ENCODE measurements at regions not wholly inside any gene's neighbourhood (a gene's known extent, or its start where the extent isn't known, plus 50 kb on each side); places are given as distances from the start of the nearest gene placed in this dataset.

DNA sequence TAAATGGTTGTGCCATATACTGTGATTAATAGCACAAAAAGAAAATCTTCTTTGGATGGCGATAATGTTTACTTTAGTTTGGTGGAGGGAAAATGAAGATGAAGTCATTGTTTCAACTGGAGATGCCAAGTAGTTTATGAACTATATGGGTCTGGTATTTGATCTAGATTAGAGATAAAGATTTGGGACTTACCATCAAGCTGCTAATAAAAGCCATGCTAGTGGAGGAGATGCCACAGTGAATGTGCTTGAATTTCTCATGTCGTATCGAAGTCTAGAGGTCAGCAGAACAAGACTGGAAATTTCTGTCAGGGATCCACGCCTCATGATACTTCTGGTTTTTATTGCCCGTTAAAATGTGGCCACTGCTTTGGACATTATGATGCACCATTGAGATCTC lies 742.0 kb downstream of the NCAM2 start:
- no peak overlapping the region for H3K4me3 Mint-ChIP-seq
- no peaks in the 10 kb centered on the region for H3K27me3 Mint-ChIP-seq
- H3K4me1 Mint-ChIP-seq = no peaks in the 10 kb centered on the region
- peaks cover 18% of the 10 kb centered on the region for H3K9me3 Mint-ChIP-seq
- no peak for DNase-seq
- no peak overlapping the region for H3K27ac Mint-ChIP-seq
- no peaks in the 10 kb centered on the region for H3K36me3 Mint-ChIP-seq (ENCODE audit: low read depth)
- POLR2A ChIA-PET = no interaction called here
- CTCF ChIA-PET = no interaction called here

DNA sequence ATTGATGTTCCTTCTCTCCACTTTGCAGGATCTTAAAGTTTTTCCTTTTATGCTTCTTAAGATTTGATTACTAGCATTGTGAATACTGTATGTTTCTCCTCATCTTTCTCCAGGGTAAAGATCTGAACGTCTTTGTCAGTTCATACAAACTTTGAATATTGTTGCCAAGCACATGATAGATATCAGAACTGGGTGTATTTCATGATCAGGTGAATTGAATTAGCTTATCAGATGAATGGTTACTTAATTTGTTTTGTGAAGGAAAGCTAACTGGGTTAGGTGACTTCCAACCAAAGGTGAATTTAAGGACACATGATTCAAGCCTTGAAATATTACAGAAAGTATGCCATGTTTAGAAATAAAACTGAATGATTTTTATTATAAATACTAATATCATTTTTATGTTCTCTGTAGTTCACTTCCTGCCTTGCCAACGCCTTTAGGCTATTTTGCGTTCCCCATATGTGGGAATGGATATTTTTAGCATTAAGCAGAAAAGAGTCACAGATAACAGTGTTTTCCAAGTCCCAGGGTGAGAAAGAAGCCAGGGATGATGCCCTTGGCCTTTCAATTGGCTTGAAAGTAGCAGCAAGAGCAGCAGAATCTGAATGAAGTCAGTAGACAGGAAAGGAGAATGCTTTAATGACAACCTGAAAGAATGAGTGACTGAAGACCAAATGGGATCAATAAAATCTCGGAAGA lies 752.1 kb downstream of the NCAM2 start:
- Mint-ChIP-seq H3K9me3 (peaks cover 19% of the 10 kb centered on the region), H3K27me3 (no peaks in the 10 kb centered on the region), H3K36me3 (ENCODE audit: low read depth) (no peaks in the 10 kb centered on the region), H3K4me1 (no peaks in the 10 kb centered on the region), H3K4me3 (no peak overlapping the region), H3K27ac (no peak overlapping the region)
- no peak for DNase-seq
- CTCF ChIA-PET = no interaction called here
- POLR2A ChIA-PET = no interaction called here

- no peak for DNase-seq
- Mint-ChIP-seq H3K27me3 (no peaks in the 10 kb centered on the region), H3K9me3 (peaks cover 17% of the 10 kb centered on the region), H3K4me1 (no peaks in the 10 kb centered on the region), H3K4me3 (no peak overlapping the region), H3K27ac (no peak overlapping the region), H3K36me3 (ENCODE audit: low read depth) (no peaks in the 10 kb centered on the region)
- CTCF ChIA-PET = no interaction called here
- POLR2A ChIA-PET = no interaction called here
Measured at GRCh38 chr21:21751286-21751685, 753.1 kb downstream of the NCAM2 start.

- no peak for DNase-seq
- Mint-ChIP-seq H3K4me3 (no peak overlapping the region), H3K36me3 (ENCODE audit: low read depth) (no peaks in the 10 kb centered on the region), H3K4me1 (no peaks in the 10 kb centered on the region), H3K9me3 (peaks cover 4% of the 10 kb centered on the region), H3K27ac (no peak overlapping the region), H3K27me3 (no peaks in the 10 kb centered on the region)
- ChIA-PET POLR2A (no interaction called here), CTCF (no interaction called here)
Measured at GRCh38 chr21:21762855-21763254, 764.6 kb downstream of the NCAM2 start.

DNA sequence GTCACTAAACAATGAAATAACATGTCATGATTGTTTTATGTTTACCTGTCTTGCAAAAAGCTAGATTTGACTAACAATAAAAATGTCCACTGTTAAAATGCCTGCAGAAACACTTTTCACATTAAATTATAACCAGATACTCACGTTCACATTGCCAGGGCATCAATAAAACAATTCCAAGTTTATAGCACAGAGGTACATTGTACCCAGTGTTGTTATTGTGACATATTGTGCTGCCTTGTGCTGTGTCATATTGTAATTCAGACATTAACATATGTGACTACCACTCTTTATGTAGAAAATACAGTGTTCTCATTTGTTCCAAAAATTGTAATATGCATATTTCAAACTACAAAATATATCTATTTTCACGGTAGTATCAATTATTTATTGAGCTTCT lies 766.1 kb downstream of the NCAM2 start:
- Mint-ChIP-seq H3K9me3 (peaks cover 4% of the 10 kb centered on the region), H3K4me3 (no peak overlapping the region), H3K36me3 (ENCODE audit: low read depth) (no peaks in the 10 kb centered on the region), H3K4me1 (no peaks in the 10 kb centered on the region), H3K27me3 (no peaks in the 10 kb centered on the region), H3K27ac (no peak overlapping the region)
- ChIA-PET POLR2A (no interaction called here), CTCF (no interaction called here)
- DNase-seq = no peak

DNA sequence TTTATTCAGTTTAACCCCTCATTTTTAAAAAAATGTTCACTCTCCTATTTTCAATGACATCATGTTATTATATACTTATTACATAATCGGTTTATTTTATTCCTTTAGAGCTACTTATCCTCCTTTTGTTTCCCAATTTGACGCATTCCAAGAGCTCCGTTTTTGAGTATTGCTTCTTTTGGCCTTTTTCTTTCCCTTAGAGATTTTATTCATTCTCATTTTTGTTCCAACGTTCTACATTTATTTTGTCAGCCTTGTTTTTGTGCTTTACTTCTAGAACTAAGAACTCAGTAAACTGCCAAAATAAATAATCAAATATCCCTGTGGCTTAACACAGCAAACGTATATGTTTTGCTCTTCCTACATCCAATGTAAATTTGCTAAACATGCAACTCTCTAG lies 769.1 kb downstream of the NCAM2 start:
- H3K27ac Mint-ChIP-seq = no peak overlapping the region
- ChIA-PET CTCF (no interaction called here), POLR2A (no interaction called here)
- no peak for DNase-seq
- no peak overlapping the region for H3K4me3 Mint-ChIP-seq
- H3K4me1 Mint-ChIP-seq = no peaks in the 10 kb centered on the region
- no peaks in the 10 kb centered on the region for H3K36me3 Mint-ChIP-seq (ENCODE audit: low read depth)
- H3K9me3 Mint-ChIP-seq = peaks cover 9% of the 10 kb centered on the region
- no peaks in the 10 kb centered on the region for H3K27me3 Mint-ChIP-seq

- Mint-ChIP-seq H3K4me1 (no peaks in the 10 kb centered on the region), H3K9me3 (peaks cover 16% of the 10 kb centered on the region), H3K4me3 (no peak overlapping the region), H3K27me3 (no peaks in the 10 kb centered on the region), H3K36me3 (ENCODE audit: low read depth) (no peaks in the 10 kb centered on the region), H3K27ac (no peak overlapping the region)
- no peak for DNase-seq
- CTCF ChIA-PET = no interaction called here
- POLR2A ChIA-PET = no interaction called here
Measured at GRCh38 chr21:21788591-21788990, 790.4 kb downstream of the NCAM2 start.

GRCh38 chr21:21801921-21802320 lies 803.7 kb downstream of the NCAM2 start:
- Mint-ChIP-seq H3K27ac (no peak overlapping the region), H3K9me3 (peaks cover 12% of the 10 kb centered on the region), H3K4me1 (no peaks in the 10 kb centered on the region), H3K4me3 (no peak overlapping the region), H3K27me3 (no peaks in the 10 kb centered on the region), H3K36me3 (ENCODE audit: low read depth) (no peaks in the 10 kb centered on the region)
- DNase-seq = no peak
- ChIA-PET CTCF (no interaction called here), POLR2A (no interaction called here)

- Mint-ChIP-seq H3K4me1 (no peaks in the 10 kb centered on the region), H3K4me3 (no peak overlapping the region), H3K9me3 (peaks cover 7% of the 10 kb centered on the region), H3K27ac (no peak overlapping the region), H3K36me3 (ENCODE audit: low read depth) (no peaks in the 10 kb centered on the region), H3K27me3 (no peaks in the 10 kb centered on the region)
- CTCF ChIA-PET = interaction anchor here (0.7 kb wide), 1 partner anchor 36 kb away, joined by 3 read pairs; no protein-coding TSS in a partner anchor
- DNase-seq = no peak
- POLR2A ChIA-PET = no interaction called here
Measured at GRCh38 chr21:21806711-21807597, 808.7 kb downstream of the NCAM2 start.

DNA sequence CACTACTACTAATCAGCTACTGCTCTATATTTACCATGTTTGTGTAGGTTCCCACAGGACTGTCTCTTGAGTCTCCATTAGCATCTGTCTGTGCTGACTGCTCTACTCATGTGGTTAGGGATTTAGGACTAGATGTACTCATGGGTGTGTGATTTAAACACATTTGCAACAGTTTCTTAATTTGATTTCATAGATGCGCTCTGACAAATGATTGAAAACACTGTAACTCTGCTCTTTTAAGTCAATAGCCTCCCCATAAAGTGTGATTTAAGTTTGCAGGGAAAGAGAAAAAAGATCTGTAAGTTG lies 809.3 kb downstream of the NCAM2 start:
- Mint-ChIP-seq H3K4me1 (no peaks in the 10 kb centered on the region), H3K4me3 (no peak overlapping the region), H3K9me3 (peaks cover 6% of the 10 kb centered on the region), H3K36me3 (ENCODE audit: low read depth) (no peaks in the 10 kb centered on the region), H3K27me3 (no peaks in the 10 kb centered on the region), H3K27ac (no peak overlapping the region)
- ChIA-PET CTCF (interaction anchor here (0.7 kb wide), 1 partner anchor 36 kb away, joined by 3 read pairs; no protein-coding TSS in a partner anchor), POLR2A (no interaction called here)
- DNase-seq = no peak

- H3K4me1 Mint-ChIP-seq = no peaks in the 10 kb centered on the region
- H3K36me3 Mint-ChIP-seq (ENCODE audit: low read depth) = no peaks in the 10 kb centered on the region
- H3K4me3 Mint-ChIP-seq = no peak overlapping the region
- ChIA-PET CTCF (no interaction called here), POLR2A (no interaction called here)
- no peak for DNase-seq
- H3K27ac Mint-ChIP-seq = no peak overlapping the region
- H3K9me3 Mint-ChIP-seq = peaks cover 2% of the 10 kb centered on the region
- no peaks in the 10 kb centered on the region for H3K27me3 Mint-ChIP-seq
Measured at GRCh38 chr21:21813289-21813688, 815.1 kb downstream of the NCAM2 start.

DNA sequence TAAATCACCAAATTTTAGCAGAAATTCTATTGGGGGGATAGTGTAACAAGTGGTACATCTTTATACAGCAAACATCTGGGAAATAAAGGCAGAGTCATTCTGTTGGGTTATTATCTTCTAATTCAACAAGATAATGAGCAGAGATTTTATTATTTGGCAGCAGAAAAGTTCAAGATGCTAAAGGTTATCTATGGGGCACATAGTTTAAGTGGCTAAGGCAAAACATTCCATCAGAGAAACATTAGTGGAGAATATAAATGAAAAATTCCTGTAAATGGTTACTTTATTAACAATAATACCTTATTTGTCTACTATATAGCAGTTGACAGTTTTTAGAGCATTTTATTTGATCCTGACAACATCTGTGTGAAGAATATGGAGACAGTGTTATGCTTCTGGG lies 815.7 kb downstream of the NCAM2 start:
- CTCF ChIA-PET = no interaction called here

DNA sequence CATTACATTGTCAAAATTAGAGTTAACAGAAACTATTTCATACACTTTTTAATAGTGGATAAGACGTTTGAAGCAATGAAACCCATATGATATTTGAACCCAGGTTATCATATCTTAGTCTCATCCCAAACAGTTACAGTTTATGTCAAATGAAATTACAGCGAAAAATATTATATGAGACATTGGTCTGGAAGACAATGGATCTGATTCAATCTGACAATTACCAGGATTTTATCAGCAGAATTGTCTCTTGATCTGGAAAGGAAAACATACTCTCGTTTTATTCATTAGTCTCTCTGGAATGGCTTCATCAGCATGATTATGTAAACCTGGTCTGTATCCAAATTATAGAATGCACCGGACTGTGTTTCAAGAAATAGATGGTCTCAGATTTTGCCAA lies 818.6 kb downstream of the NCAM2 start:
- peaks cover 7% of the 10 kb centered on the region for H3K9me3 Mint-ChIP-seq
- no peaks in the 10 kb centered on the region for H3K4me1 Mint-ChIP-seq
- no peaks in the 10 kb centered on the region for H3K27me3 Mint-ChIP-seq
- DNase-seq = no peak
- no peak overlapping the region for H3K4me3 Mint-ChIP-seq
- no peaks in the 10 kb centered on the region for H3K36me3 Mint-ChIP-seq (ENCODE audit: low read depth)
- ChIA-PET CTCF (no interaction called here), POLR2A (no interaction called here)
- no peak overlapping the region for H3K27ac Mint-ChIP-seq

More for the DNA sequence above, 815.7 kb downstream of the NCAM2 start:
- no peak for DNase-seq
- no peaks in the 10 kb centered on the region for H3K4me1 Mint-ChIP-seq
- H3K9me3 Mint-ChIP-seq = peaks cover 2% of the 10 kb centered on the region
- no peak overlapping the region for H3K4me3 Mint-ChIP-seq
- POLR2A ChIA-PET = no interaction called here
- no peaks in the 10 kb centered on the region for H3K27me3 Mint-ChIP-seq
- H3K27ac Mint-ChIP-seq = no peak overlapping the region
- H3K36me3 Mint-ChIP-seq (ENCODE audit: low read depth) = no peaks in the 10 kb centered on the region

GRCh38 chr21:21818898-21819297 lies 820.7 kb downstream of the NCAM2 start:
- CTCF ChIA-PET = no interaction called here

More at GRCh38 chr21:21818898-21819297, 820.7 kb downstream of the NCAM2 start:
- H3K27me3 Mint-ChIP-seq = no peaks in the 10 kb centered on the region
- no peak overlapping the region for H3K27ac Mint-ChIP-seq
- H3K36me3 Mint-ChIP-seq (ENCODE audit: low read depth) = no peaks in the 10 kb centered on the region
- no peak for DNase-seq
- POLR2A ChIA-PET = no interaction called here
- peaks cover 13% of the 10 kb centered on the region for H3K9me3 Mint-ChIP-seq
- H3K4me1 Mint-ChIP-seq = no peaks in the 10 kb centered on the region
- H3K4me3 Mint-ChIP-seq = no peak overlapping the region

All from activated CD4-positive, alpha-beta memory T cell treated with anti-CD3 and anti-CD28 coated beads, Interleukin-2, amount 10 ng/mL, durations not matched to agents 7 days and 5 days (primary cell).